GM10248 (cell line): ENCODE measurements at regions not wholly inside any gene's neighbourhood (a gene's known extent, or its start where the extent isn't known, plus 50 kb on each side); places are given as distances from the start of the nearest gene placed in this dataset.
"Not testable (repeated sequence)": the region's sequence is repeated elsewhere in the genome, so short reads cannot be mapped to it uniquely, and the experiment has no call there.

ENCODE experiments used
- CTCF ChIA-PET: fragments of 300-600 bp; sonication (Branson Sonifier 250); formaldehyde crosslinking; extraction: SDS; loops from one replicate; lab custom pipeline; 2021; ENCODE audit warnings: antibody characterized with exemption; lab: Yijun Ruan, JAX
- POLR2A ChIA-PET: fragments of 350-650 bp; sonication (Branson Sonifier 250); formaldehyde crosslinking; extraction: SDS; loops from one replicate; lab custom pipeline; 2020; ENCODE audit warnings: antibody characterized with exemption; lab: Yijun Ruan, JAX
- DNase-seq: peaks from one replicate; pipeline ENCODE4 v3.0.0; 2012; ENCODE audit errors: extremely low spot score
- CTCF ChIP-seq: IDR thresholded peaks from 2 replicates; pipeline ENCODE4 v1.5.1; 2012; ENCODE audit warnings: mild to moderate bottlenecking, low read depth; ENCODE audit errors: extremely low read depth, missing control alignments, control extremely low read depth

GRCh38 chr10:63684257-63684936, 163.2 kb downstream of the REEP3 start:
- CTCF ChIA-PET: interaction anchor here (1.0 to 5.4 kb wide), 5 partner anchors 12 to 518 kb away, joined by 3 to 28 read pairs (median 4); no protein-coding TSS in a partner anchor
- no peak for DNase-seq
- POLR2A ChIA-PET: no interaction called here
- no peak for TF ChIP-seq CTCF

DNA sequence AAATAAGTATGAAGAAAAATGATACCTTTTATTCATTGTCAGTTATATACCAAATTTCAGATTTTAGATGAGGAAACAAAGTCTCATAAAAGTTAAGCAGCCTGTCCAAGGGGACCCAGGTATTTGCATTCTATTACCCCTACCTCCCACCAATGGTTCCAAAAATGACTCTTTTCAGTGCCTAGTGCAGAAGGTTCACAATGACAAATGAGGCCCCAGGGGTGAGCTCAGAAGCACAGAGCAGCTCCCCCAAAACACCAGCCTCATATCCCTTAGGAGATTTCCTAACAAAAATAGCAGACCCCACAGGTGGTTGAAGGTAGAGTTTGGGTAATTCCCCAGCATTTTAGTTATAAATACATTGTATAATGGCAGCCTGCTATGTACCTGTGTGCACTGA, 168.6 kb downstream of the REEP3 start:
- TF ChIP-seq CTCF: no peak
- CTCF ChIA-PET: interaction anchor here (0.8 to 1.9 kb wide), 7 partner anchors 10 to 61 kb away, joined by 3 to 8 read pairs (median 4); no protein-coding TSS in a partner anchor
- POLR2A ChIA-PET: no interaction called here
- DNase-seq: no peak

GRCh38 chr10:63692220-63692896, 171.2 kb downstream of the REEP3 start:
- DNase-seq: no peak
- ChIA-PET CTCF (interaction anchor here (1.0 kb wide), 2 partner anchors 11 to 64 kb away, joined by 3 to 4 read pairs; no protein-coding TSS in a partner anchor), POLR2A (no interaction called here)
- TF ChIP-seq CTCF: no peak

DNA sequence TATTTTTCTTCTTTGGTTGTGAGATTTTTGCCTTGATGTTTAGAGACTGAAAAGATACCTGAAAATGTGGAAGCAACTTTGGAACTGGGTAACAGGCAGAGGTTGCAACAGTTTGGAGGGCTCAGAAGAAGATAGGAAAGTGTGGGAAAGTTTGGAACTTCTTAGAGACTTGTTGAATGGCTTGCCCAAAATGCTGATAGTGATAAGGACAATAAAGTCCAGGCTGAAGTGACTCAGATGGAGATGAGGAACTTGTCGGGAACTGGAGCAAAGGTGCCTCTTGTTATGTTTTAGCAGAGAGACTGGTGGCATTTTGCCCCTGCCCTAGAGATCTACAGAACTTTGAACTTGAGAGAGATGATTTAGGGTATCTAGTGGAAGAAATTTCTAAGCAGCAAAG, 171.8 kb downstream of the REEP3 start:
- POLR2A ChIA-PET, DNase-seq, CTCF ChIA-PET: not testable (repeated sequence)

- ChIA-PET POLR2A (no interaction called here), CTCF (interaction anchor here (2.7 kb wide), 1 partner anchor 11 kb away, joined by 8 read pairs; no protein-coding TSS in a partner anchor)
- no peak for DNase-seq
- no peak for TF ChIP-seq CTCF
Measured at GRCh38 chr10:63696205-63696604, 175.0 kb downstream of the REEP3 start.

- ChIA-PET CTCF (interaction anchor here (1.3 to 3.1 kb wide), 5 partner anchors 9 to 532 kb away, joined by 3 to 14 read pairs (median 8); no protein-coding TSS in a partner anchor), POLR2A (no interaction called here)
- no peak for TF ChIP-seq CTCF
- DNase-seq: peak; percentile 33
Measured at GRCh38 chr10:63697956-63698786, 177.0 kb downstream of the REEP3 start.
